Esophagus squamous epithelium (tissue), 4 donors: ENCODE measurements at regions not wholly inside any gene's neighbourhood (a gene's known extent, or its start where the extent isn't known, plus 50 kb on each side); places are given as distances from the start of the nearest gene placed in this dataset.

Experiments
- CTCF ChIP-seq, 6 experiments: fragments of 450-650 bp in 4 of 6; fragments of 200-600 bp in 2 of 6; sonication (generic) in 2 of 6; IDR thresholded peaks; one replicate each; pipeline ENCODE4 v1.5.1; 2016 to 2019; ENCODE audit warnings: antibody characterized with exemption in 6 of 6, mild to moderate bottlenecking in 4 of 6, moderate library complexity in 4 of 6
- POLR2A ChIP-seq, 4 donors: fragments of 450-650 bp; IDR thresholded peaks; one replicate each; pipeline ENCODE4 v1.6.1; 2017; ENCODE audit warnings: antibody characterized with exemption in 4 of 4, mild to moderate bottlenecking in 4 of 4, moderate library complexity in 3 of 4

GRCh38 chr5:167752936-167753335 lies 538.5 kb upstream of the WWC1 start:
- no peak for TF ChIP-seq CTCF (IDR thresholded peaks at IDR 0.05)
- no peak for TF ChIP-seq POLR2A (IDR thresholded peaks at IDR 0.05)
